H1 (cell line): ENCODE measurements at regions not wholly inside any gene's neighbourhood (a gene's known extent, or its start where the extent isn't known, plus 50 kb on each side); places are given as distances from the start of the nearest gene placed in this dataset.

Experiments used
- BACH1 ChIP-seq: IDR thresholded peaks from 2 replicates; pipeline ENCODE4 v1.6.1; 2012; ENCODE audit warnings: low read length, improper control_type of control experiment
- CEBPB ChIP-seq: IDR thresholded peaks from 2 replicates; pipeline ENCODE4 v1.6.1; 2012; ENCODE audit warnings: low read depth, low read length
- POLR2A ChIP-seq, 2 experiments: IDR thresholded peaks; 1 replicate in 1 of 2; 2 replicates in 1 of 2; pipeline ENCODE4 v1.6.1; 2011; ENCODE audit warnings: low read depth in 2 of 2, low read length in 2 of 2, mild to moderate bottlenecking in 2 of 2; ENCODE audit errors: control extremely low read depth in 1 of 2
- RFX5 ChIP-seq: IDR thresholded peaks from 2 replicates; pipeline ENCODE4 v1.6.1; 2011; ENCODE audit warnings: low read depth, low read length, improper control_type of control experiment, borderline replicate concordance
- ZNF274 ChIP-seq: IDR thresholded peaks from 2 replicates; pipeline ENCODE4 v1.7.0; 2012; ENCODE audit warnings: low read length, borderline replicate concordance; ENCODE audit errors: extremely low read depth
- TF ChIP-seq, protein P1 (sequence below), 3 experiments: IDR thresholded peaks; 1 replicate in 2 of 3; 2 replicates in 1 of 3; pipeline versions ENCODE4 v1.5.1 to v1.6.1; 2011; ENCODE audit warnings: low read length in 3 of 3, mild to moderate bottlenecking in 3 of 3, inconsistent platforms in 2 of 3, low read depth in 1 of 3, moderate library complexity in 1 of 3; ENCODE audit not compliant: insufficient read depth in 1 of 3; ENCODE audit errors: control extremely low read depth in 1 of 3
- TF ChIP-seq, protein P2 (sequence below): IDR thresholded peaks from 2 replicates; pipeline ENCODE4 v1.6.1; 2012; ENCODE audit warnings: inconsistent platforms

DNA sequence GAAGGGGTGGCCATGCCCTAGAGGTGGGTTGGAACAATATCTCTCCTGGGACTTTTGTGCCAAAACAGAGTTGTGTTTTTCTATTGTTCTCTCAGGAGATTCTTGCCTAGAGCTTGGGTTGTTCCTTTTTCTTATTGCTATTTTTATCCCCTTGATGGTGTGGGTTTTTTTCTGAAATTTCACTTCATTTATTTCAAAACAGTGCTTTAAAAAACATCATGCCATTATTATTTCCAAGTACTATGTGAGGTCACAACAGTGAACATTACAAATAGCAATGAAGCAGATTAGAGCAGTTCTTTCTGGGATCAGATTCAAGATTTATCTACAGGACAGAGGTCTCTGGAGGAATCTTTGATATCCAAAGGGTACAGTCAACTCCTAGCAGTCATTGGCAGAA is 76.6 kb downstream of the ACTBL2 start:
- TF ChIP-seq, protein P1, sequence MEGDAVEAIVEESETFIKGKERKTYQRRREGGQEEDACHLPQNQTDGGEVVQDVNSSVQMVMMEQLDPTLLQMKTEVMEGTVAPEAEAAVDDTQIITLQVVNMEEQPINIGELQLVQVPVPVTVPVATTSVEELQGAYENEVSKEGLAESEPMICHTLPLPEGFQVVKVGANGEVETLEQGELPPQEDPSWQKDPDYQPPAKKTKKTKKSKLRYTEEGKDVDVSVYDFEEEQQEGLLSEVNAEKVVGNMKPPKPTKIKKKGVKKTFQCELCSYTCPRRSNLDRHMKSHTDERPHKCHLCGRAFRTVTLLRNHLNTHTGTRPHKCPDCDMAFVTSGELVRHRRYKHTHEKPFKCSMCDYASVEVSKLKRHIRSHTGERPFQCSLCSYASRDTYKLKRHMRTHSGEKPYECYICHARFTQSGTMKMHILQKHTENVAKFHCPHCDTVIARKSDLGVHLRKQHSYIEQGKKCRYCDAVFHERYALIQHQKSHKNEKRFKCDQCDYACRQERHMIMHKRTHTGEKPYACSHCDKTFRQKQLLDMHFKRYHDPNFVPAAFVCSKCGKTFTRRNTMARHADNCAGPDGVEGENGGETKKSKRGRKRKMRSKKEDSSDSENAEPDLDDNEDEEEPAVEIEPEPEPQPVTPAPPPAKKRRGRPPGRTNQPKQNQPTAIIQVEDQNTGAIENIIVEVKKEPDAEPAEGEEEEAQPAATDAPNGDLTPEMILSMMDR (IDR thresholded peaks at IDR 0.05; ENCODE audit: control extremely low read depth in 1 of 3, insufficient read depth in 1 of 3, low read depth in 1 of 3, low read length in 3 of 3), result no peak
- TF ChIP-seq, protein P2, sequence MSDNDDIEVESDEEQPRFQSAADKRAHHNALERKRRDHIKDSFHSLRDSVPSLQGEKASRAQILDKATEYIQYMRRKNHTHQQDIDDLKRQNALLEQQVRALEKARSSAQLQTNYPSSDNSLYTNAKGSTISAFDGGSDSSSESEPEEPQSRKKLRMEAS, result no peak
- TF ChIP-seq BACH1 (no peak), POLR2A (IDR thresholded peaks at IDR 0.05; ENCODE audit: control extremely low read depth in 1 of 2, low read depth in 2 of 2, low read length in 2 of 2) (no peak), CEBPB (no peak), RFX5 (no peak), ZNF274 (no peak)
